Fibroblast of the aortic adventitia (primary cell): ENCODE measurements at regions not wholly inside any gene's neighbourhood (a gene's known extent, or its start where the extent isn't known, plus 50 kb on each side); places are given as distances from the start of the nearest gene placed in this dataset.
"Not testable (repeated sequence)": the region's sequence is repeated elsewhere in the genome, so short reads cannot be mapped to it uniquely, and the experiment has no call there.

Experiments
- DNase-seq: peaks from one replicate; pipeline ENCODE4 v3.0.0-alpha.2; 2010; ENCODE audit warnings: low read depth
- H3K4me3 ChIP-seq: 2 replicates; pipeline ENCODE4 v1.5.1; 2011; ENCODE audit warnings: low read depth, mild to moderate bottlenecking, control low read depth, low read length, moderate library complexity
- CTCF ChIP-seq: IDR thresholded peaks from 2 replicates; pipeline ENCODE4 v1.5.1; 2011; ENCODE audit warnings: mild to moderate bottlenecking, low read length, control low read depth, inconsistent platforms; ENCODE audit not compliant: insufficient read depth

GRCh38 chrX:115387327-115387726, 97.8 kb downstream of the LUZP4 start:
- DNase-seq, result no peak
- TF ChIP-seq CTCF, result no peak
- H3K4me3 ChIP-seq, result no peak overlapping the region

GRCh38 chrX:115388879-115389278, 99.4 kb downstream of the LUZP4 start:
- H3K4me3 ChIP-seq, result no peak overlapping the region
- no peak for TF ChIP-seq CTCF
- no peak for DNase-seq

- no peak for DNase-seq
- no peak for TF ChIP-seq CTCF
- H3K4me3 ChIP-seq, result no peak overlapping the region
These were observed 100.6 kb downstream of the LUZP4 start for GRCh38 chrX:115390078-115390477.

- no peak for DNase-seq
- no peak overlapping the region for H3K4me3 ChIP-seq
- TF ChIP-seq CTCF, result no peak
These were observed 102.5 kb downstream of the LUZP4 start for GRCh38 chrX:115392031-115392430.

GRCh38 chrX:115392871-115393270, 103.4 kb downstream of the LUZP4 start:
- H3K4me3 ChIP-seq, result no peak overlapping the region
- DNase-seq, result no peak
- TF ChIP-seq CTCF, result no peak

- DNase-seq, result peak; percentile 90
- TF ChIP-seq CTCF, result no peak
- no peak overlapping the region for H3K4me3 ChIP-seq
These were observed 103.8 kb downstream of the LUZP4 start for GRCh38 chrX:115393271-115393670.

GRCh38 chrX:115394806-115395205, 105.3 kb downstream of the LUZP4 start:
- DNase-seq, H3K4me3 ChIP-seq: not testable (repeated sequence)

- no peak for DNase-seq
- no peak for TF ChIP-seq CTCF
- no peak overlapping the region for H3K4me3 ChIP-seq
These were observed 109.8 kb downstream of the LUZP4 start for GRCh38 chrX:115399306-115399705.
